ENCODE measurements at regions not wholly inside any gene's neighbourhood (a gene's known extent, or its start where the extent isn't known, plus 50 kb on each side); places are given as distances from the start of the nearest gene placed in this dataset.

GRCh38 chr4:181158971-181159370, 1084.2 kb upstream of the TENM3 start:
- no peak overlapping the region for H3K27ac Mint-ChIP-seq
- no peaks in the 10 kb centered on the region for H3K4me1 Mint-ChIP-seq

GRCh38 chr4:181161669-181162068, 1081.5 kb upstream of the TENM3 start:
- H3K4me1 ChIP-seq (ENCODE audit: control insufficient read depth in 1 of 2, insufficient read depth in 2 of 2, low read length in 2 of 2): no peaks in the 10 kb centered on the region
- peaks cover 0 to 1% (median 0%) of the 10 kb centered on the region in 3 donors for H3K27me3 Mint-ChIP-seq (ENCODE audit: low read depth in 3 of 3)
- H4K20me1 ChIP-seq (ENCODE audit: insufficient read depth, low read length): no peaks in the 10 kb centered on the region
- no peak overlapping the region for H2AFZ ChIP-seq (ENCODE audit: insufficient read depth, low read depth, low read length, poor library complexity, severe bottlenecking)
- H3K4me1 Mint-ChIP-seq: no peaks in the 10 kb centered on the region
- H3K4me3 Mint-ChIP-seq: no peak overlapping the region
- intact Hi-C loops (cut with micrococcal nuclease): no loop called here
- no peaks in the 10 kb centered on the region for H3K36me3 ChIP-seq (replicated peaks in 1 of 2; ENCODE audit: control insufficient read depth in 1 of 2, insufficient read depth in 2 of 2, low read length in 2 of 2)
- H3K4me2 ChIP-seq (replicated peaks; ENCODE audit: extremely low read depth, low read length, poor library complexity, severe bottlenecking): no peak overlapping the region
- H3K79me2 ChIP-seq (ENCODE audit: insufficient read depth, low read length): no peaks in the 10 kb centered on the region
- H3K27ac Mint-ChIP-seq: no peak overlapping the region
- no peaks in the 10 kb centered on the region for H3K27me3 ChIP-seq (ENCODE audit: control insufficient read depth in 2 of 2, insufficient read depth in 2 of 2, low read length in 2 of 2)
- WGBS (ENCODE audit: insufficient coverage): 100% methylated on average over 1 of the region's 4 CpGs
- no peak overlapping the region for H3K27ac ChIP-seq (ENCODE audit: low read depth in 1 of 2, low read length in 2 of 2)
- H3K9ac ChIP-seq (ENCODE audit: insufficient read depth, low read length, poor library complexity, severe bottlenecking): no peak overlapping the region
- TF ChIP-seq, protein P1, sequence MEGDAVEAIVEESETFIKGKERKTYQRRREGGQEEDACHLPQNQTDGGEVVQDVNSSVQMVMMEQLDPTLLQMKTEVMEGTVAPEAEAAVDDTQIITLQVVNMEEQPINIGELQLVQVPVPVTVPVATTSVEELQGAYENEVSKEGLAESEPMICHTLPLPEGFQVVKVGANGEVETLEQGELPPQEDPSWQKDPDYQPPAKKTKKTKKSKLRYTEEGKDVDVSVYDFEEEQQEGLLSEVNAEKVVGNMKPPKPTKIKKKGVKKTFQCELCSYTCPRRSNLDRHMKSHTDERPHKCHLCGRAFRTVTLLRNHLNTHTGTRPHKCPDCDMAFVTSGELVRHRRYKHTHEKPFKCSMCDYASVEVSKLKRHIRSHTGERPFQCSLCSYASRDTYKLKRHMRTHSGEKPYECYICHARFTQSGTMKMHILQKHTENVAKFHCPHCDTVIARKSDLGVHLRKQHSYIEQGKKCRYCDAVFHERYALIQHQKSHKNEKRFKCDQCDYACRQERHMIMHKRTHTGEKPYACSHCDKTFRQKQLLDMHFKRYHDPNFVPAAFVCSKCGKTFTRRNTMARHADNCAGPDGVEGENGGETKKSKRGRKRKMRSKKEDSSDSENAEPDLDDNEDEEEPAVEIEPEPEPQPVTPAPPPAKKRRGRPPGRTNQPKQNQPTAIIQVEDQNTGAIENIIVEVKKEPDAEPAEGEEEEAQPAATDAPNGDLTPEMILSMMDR (IDR thresholded peaks at IDR 0.05): no peak
- no peak for DNase-seq
- H3K36me3 Mint-ChIP-seq: no peaks in the 10 kb centered on the region
- H3K4me3 ChIP-seq (replicated peaks in 1 of 3; ENCODE audit: low read depth in 2 of 3, low read length in 3 of 3): no peak overlapping the region
- no peaks in the 10 kb centered on the region for H3K9me3 ChIP-seq (replicated peaks in 1 of 2; ENCODE audit: control insufficient read depth in 1 of 2, insufficient read depth in 1 of 2, low read length in 2 of 2)
- peaks cover 0 to 2% (median 0%) of the 10 kb centered on the region in 7 donors for H3K9me3 Mint-ChIP-seq

More at GRCh38 chr4:181158971-181159370, 1084.2 kb upstream of the TENM3 start:
- Histone ChIP-seq H3K4me1 (ENCODE audit: control insufficient read depth in 1 of 2, insufficient read depth in 2 of 2, low read length in 2 of 2) (no peaks in the 10 kb centered on the region), H3K36me3 (replicated peaks in 1 of 2; ENCODE audit: control insufficient read depth in 1 of 2, insufficient read depth in 2 of 2, low read length in 2 of 2) (no peaks in the 10 kb centered on the region), H3K9ac (ENCODE audit: insufficient read depth, low read length, poor library complexity, severe bottlenecking) (no peak overlapping the region), H3K4me3 (replicated peaks in 1 of 3; ENCODE audit: low read depth in 2 of 3, low read length in 3 of 3) (no peak overlapping the region), H3K27me3 (ENCODE audit: control insufficient read depth in 2 of 2, insufficient read depth in 2 of 2, low read length in 2 of 2) (no peaks in the 10 kb centered on the region), H3K9me3 (replicated peaks in 1 of 2; ENCODE audit: control insufficient read depth in 1 of 2, insufficient read depth in 1 of 2, low read length in 2 of 2) (no peaks in the 10 kb centered on the region), H3K79me2 (ENCODE audit: insufficient read depth, low read length) (no peaks in the 10 kb centered on the region), H2AFZ (ENCODE audit: insufficient read depth, low read depth, low read length, poor library complexity, severe bottlenecking) (no peak overlapping the region), H3K27ac (ENCODE audit: low read depth in 1 of 2, low read length in 2 of 2) (no peak overlapping the region), H3K4me2 (replicated peaks; ENCODE audit: extremely low read depth, low read length, poor library complexity, severe bottlenecking) (no peak overlapping the region), H4K20me1 (ENCODE audit: insufficient read depth, low read length) (no peaks in the 10 kb centered on the region)
- Mint-ChIP-seq H3K27me3 (ENCODE audit: low read depth in 3 of 3) (peaks cover 0 to 1% (median 0%) of the 10 kb centered on the region in 3 donors), H3K4me3 (no peak overlapping the region), H3K36me3 (no peaks in the 10 kb centered on the region), H3K9me3 (peaks cover 0 to 3% (median 0%) of the 10 kb centered on the region in 7 donors)
- TF ChIP-seq, protein P1 (IDR thresholded peaks at IDR 0.05): no peak
- intact Hi-C loops (cut with micrococcal nuclease): no loop called here
- DNase-seq: no peak
- WGBS (ENCODE audit: insufficient coverage): 100% methylated on average over 3 of the region's 8 CpGs

Data from CD14-positive monocyte (primary cell).